Upper lobe of left lung (tissue), 4 donors: ENCODE measurements at regions not wholly inside any gene's neighbourhood (a gene's known extent, or its start where the extent isn't known, plus 50 kb on each side); places are given as distances from the start of the nearest gene placed in this dataset.

Experiments
- CTCF ChIP-seq, 6 experiments: fragments of 450-650 bp in 4 of 6; fragments of 200-600 bp in 2 of 6; sonication (generic) in 2 of 6; IDR thresholded peaks; one replicate each; pipeline ENCODE4 v1.5.1; 2016 to 2019; ENCODE audit warnings: antibody characterized with exemption in 6 of 6
- POLR2A ChIP-seq, 4 donors: fragments of 450-650 bp; IDR thresholded peaks; one replicate each; pipeline ENCODE4 v1.5.1; 2016 to 2017; ENCODE audit warnings: antibody characterized with exemption in 4 of 4, mild to moderate bottlenecking in 2 of 4
- POLR2AphosphoS5 ChIP-seq, 2 donors: sonication (generic); formaldehyde crosslinking; IDR thresholded peaks; one replicate each; pipeline ENCODE4 v1.5.1; 2017; ENCODE audit warnings: antibody characterized with exemption in 2 of 2

GRCh38 chr1:17955302-17956285 is 152.0 kb upstream of the IGSF21 start:
- no peak for TF ChIP-seq CTCF (IDR thresholded peaks at IDR 0.05)
- no peak for TF ChIP-seq POLR2A (IDR thresholded peaks at IDR 0.05)
- TF ChIP-seq POLR2AphosphoS5 (IDR thresholded peaks at IDR 0.05): no peak
